ENCODE measurements at regions not wholly inside any gene's neighbourhood (a gene's known extent, or its start where the extent isn't known, plus 50 kb on each side); places are given as distances from the start of the nearest gene placed in this dataset.
"Not testable (repeated sequence)": the region's sequence is repeated elsewhere in the genome, so short reads cannot be mapped to it uniquely, and the experiment has no call there.

DNA sequence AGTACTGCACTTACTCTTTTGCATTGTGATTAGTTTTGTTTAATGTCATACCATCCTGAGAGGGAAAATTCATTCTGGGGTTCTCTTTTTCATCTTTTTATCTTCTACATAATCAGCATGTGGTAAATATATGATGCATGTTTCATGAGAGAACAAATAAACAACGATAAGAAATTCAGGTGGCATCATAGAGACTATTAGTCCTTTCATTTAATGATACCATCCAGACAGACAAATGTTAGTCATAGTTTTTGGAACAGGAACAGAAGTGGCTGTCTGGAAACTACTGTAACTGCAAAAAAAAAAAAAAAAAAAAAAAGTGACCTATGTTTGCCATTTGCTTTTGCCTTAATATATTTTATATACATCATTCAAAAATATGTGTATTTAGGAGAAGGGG lies 761.0 kb downstream of the EPHA4 start:
- no peaks in the 10 kb centered on the region for H3K27me3 ChIP-seq (ENCODE audit: control insufficient read depth, insufficient read depth, low read length)
- whole genome bisulfite sequencing (ENCODE audit: insufficient coverage, insufficient read length): no CpG with 5 or more reads among the region's 1 CpG
- H3K27ac ChIP-seq (ENCODE audit: low read length): no peak overlapping the region
- no peak for DNase-seq (ENCODE audit: low read depth, low spot score)
- no peaks in the 10 kb centered on the region for H3K9me3 ChIP-seq (ENCODE audit: control insufficient read depth, insufficient read depth, low read length)
- H3K4me1 ChIP-seq (ENCODE audit: control insufficient read depth, insufficient read depth, low read length): no peaks in the 10 kb centered on the region
- H3K4me3 ChIP-seq (ENCODE audit: low read length): no peak overlapping the region
- no peaks in the 10 kb centered on the region for H3K36me3 ChIP-seq (ENCODE audit: control insufficient read depth, insufficient read depth, low read length)

DNA sequence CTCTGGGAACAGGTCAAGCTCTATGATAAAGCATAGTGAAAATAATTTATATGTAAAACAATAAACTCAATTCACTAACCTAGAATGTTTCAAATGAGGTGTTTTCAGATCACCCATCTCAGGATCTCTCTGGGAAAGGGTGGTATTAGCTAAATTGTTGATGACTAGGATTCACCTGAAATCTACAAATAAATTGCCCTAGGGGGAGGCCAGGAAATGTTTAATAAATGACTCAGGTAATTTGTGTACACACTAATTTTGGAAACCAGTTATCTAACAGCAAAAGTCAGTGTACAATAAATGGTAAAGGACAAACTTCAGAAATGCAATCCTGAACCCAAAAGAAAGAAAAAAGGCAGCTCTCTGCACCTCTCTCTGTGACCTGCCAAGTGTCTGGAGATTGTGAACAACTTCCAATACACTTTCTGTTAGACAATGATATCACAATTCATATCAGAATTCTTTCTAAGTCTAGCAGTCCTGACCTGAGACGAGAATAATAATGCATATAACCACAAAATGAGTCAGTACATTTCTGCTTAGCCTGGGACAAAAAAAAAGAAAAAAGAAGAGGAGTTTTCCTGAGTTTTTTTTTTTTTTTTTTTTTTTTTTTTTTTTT lies 760.0 kb downstream of the EPHA4 start:
- H3K27me3 ChIP-seq (ENCODE audit: control insufficient read depth, insufficient read depth, low read length): no peaks in the 10 kb centered on the region
- WGBS (ENCODE audit: insufficient coverage, insufficient read length): no CpG with 5 or more reads among the region's 1 CpG
- no peak for DNase-seq (ENCODE audit: low read depth, low spot score)

DNA sequence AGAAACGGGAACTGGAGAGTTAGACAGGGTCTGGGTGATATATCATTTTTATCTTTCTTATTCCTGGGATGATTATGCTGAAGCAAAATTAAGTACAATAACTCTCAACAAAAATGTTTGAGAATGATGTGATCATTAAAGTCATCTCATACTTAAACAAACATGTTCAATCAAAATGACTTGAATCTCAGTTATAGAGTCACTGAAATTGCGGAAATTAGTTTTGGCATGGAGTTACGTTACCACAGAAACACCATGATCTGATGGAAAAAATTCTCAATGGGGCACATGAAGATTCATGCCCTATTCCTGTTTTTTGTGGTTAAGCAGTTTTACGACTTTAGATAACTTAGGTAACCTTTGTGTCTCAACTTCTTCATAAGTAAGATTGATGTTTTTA lies 757.7 kb downstream of the EPHA4 start:
- no peak for DNase-seq (ENCODE audit: low read depth, low spot score)
- no peaks in the 10 kb centered on the region for H3K36me3 ChIP-seq (ENCODE audit: control insufficient read depth, insufficient read depth, low read length)
- WGBS (ENCODE audit: insufficient coverage, insufficient read length): no CpG with 5 or more reads among the region's 4 CpGs

More for the DNA sequence above, 760.0 kb downstream of the EPHA4 start:
- H3K9me3 ChIP-seq (ENCODE audit: control insufficient read depth, insufficient read depth, low read length): no peaks in the 10 kb centered on the region
- H3K4me3 ChIP-seq (ENCODE audit: low read length): no peak overlapping the region
- no peaks in the 10 kb centered on the region for H3K36me3 ChIP-seq (ENCODE audit: control insufficient read depth, insufficient read depth, low read length)
- H3K27ac ChIP-seq (ENCODE audit: low read length): no peak overlapping the region
- H3K4me1 ChIP-seq (ENCODE audit: control insufficient read depth, insufficient read depth, low read length): no peaks in the 10 kb centered on the region

DNA sequence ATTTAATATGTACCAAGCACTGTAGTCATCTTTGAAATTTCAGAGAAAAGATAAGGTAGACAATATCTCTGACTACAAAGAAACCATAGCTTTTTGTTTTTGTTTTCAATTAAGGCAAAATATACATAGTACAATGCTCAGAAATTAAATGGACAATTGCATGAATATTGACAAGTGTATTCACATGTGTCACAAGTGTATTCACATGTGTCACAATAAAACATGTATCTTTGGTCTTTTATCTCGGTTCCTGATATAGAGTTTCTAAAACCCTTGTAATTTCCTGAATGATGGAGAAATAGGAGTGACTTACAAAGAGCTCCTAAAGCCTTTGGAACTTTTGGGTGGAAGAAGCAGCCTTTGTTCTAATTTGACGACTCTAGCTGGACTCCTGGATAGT lies 756.4 kb downstream of the EPHA4 start:
- DNase-seq (ENCODE audit: low read depth, low spot score): no peak
- H3K4me1 ChIP-seq (ENCODE audit: control insufficient read depth, insufficient read depth, low read length): no peaks in the 10 kb centered on the region
- no CpG with 5 or more reads among the region's 2 CpGs for WGBS (ENCODE audit: insufficient coverage, insufficient read length)

More for the DNA sequence above, 757.7 kb downstream of the EPHA4 start:
- no peaks in the 10 kb centered on the region for H3K9me3 ChIP-seq (ENCODE audit: control insufficient read depth, insufficient read depth, low read length)
- no peaks in the 10 kb centered on the region for H3K4me1 ChIP-seq (ENCODE audit: control insufficient read depth, insufficient read depth, low read length)
- no peak overlapping the region for H3K27ac ChIP-seq (ENCODE audit: low read length)
- no peak overlapping the region for H3K4me3 ChIP-seq (ENCODE audit: low read length)
- no peaks in the 10 kb centered on the region for H3K27me3 ChIP-seq (ENCODE audit: control insufficient read depth, insufficient read depth, low read length)

DNA sequence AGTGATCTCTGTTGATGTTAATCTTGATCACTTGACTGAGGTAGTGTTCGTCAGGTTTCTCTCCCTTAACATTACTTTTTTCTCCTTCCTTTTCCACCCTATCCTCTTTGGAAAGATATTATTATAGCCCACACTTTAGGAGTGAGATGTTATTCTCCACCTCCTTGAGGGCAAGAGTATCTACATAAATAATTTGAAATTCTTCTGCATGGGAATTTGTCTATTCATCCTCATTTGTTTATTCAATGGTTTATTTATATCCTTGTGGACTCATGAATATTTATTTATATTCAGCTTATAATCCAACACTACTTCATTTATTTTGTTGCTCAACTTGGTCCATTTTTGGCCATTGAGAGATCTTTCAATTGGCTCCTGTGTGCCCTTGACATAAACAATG lies 750.4 kb downstream of the EPHA4 start:
- Histone ChIP-seq H3K36me3 (ENCODE audit: control insufficient read depth, insufficient read depth, low read length) (no peaks in the 10 kb centered on the region), H3K27me3 (ENCODE audit: control insufficient read depth, insufficient read depth, low read length) (no peaks in the 10 kb centered on the region), H3K4me1 (ENCODE audit: control insufficient read depth, insufficient read depth, low read length) (no peaks in the 10 kb centered on the region), H3K27ac (ENCODE audit: low read length) (no peak overlapping the region), H3K4me3 (ENCODE audit: low read length) (no peak overlapping the region), H3K9me3 (ENCODE audit: control insufficient read depth, insufficient read depth, low read length) (no peaks in the 10 kb centered on the region)
- DNase-seq (ENCODE audit: low read depth, low spot score): no peak
- WGBS (ENCODE audit: insufficient coverage, insufficient read length): no CpG with 5 or more reads among the region's 1 CpG

More for the DNA sequence above, 756.4 kb downstream of the EPHA4 start:
- no peaks in the 10 kb centered on the region for H3K36me3 ChIP-seq (ENCODE audit: control insufficient read depth, insufficient read depth, low read length)
- H3K27ac ChIP-seq (ENCODE audit: low read length): no peak overlapping the region
- H3K4me3 ChIP-seq (ENCODE audit: low read length): no peak overlapping the region
- no peaks in the 10 kb centered on the region for H3K9me3 ChIP-seq (ENCODE audit: control insufficient read depth, insufficient read depth, low read length)
- H3K27me3 ChIP-seq (ENCODE audit: control insufficient read depth, insufficient read depth, low read length): no peaks in the 10 kb centered on the region

- not testable (repeated sequence) for H3K9me3 ChIP-seq (ENCODE audit: control insufficient read depth, insufficient read depth, low read length); H3K4me1 ChIP-seq (ENCODE audit: control insufficient read depth, insufficient read depth, low read length); H3K27ac ChIP-seq (ENCODE audit: low read length); H3K36me3 ChIP-seq (ENCODE audit: control insufficient read depth, insufficient read depth, low read length); H3K27me3 ChIP-seq (ENCODE audit: control insufficient read depth, insufficient read depth, low read length); H3K4me3 ChIP-seq (ENCODE audit: low read length); DNase-seq (ENCODE audit: low read depth, low spot score)
Observed at GRCh38 chr2:220823590-220823989, 748.5 kb downstream of the EPHA4 start.

GRCh38 chr2:220833446-220833845 lies 738.7 kb downstream of the EPHA4 start:
- Histone ChIP-seq H3K4me1 (ENCODE audit: control insufficient read depth, insufficient read depth, low read length) (no peaks in the 10 kb centered on the region), H3K36me3 (ENCODE audit: control insufficient read depth, insufficient read depth, low read length) (no peaks in the 10 kb centered on the region), H3K4me3 (ENCODE audit: low read length) (no peak overlapping the region), H3K27me3 (ENCODE audit: control insufficient read depth, insufficient read depth, low read length) (no peaks in the 10 kb centered on the region), H3K9me3 (ENCODE audit: control insufficient read depth, insufficient read depth, low read length) (no peaks in the 10 kb centered on the region), H3K27ac (ENCODE audit: low read length) (no peak overlapping the region)
- WGBS (ENCODE audit: insufficient coverage, insufficient read length): no CpG with 5 or more reads among the region's 1 CpG
- DNase-seq (ENCODE audit: low read depth, low spot score): no peak

DNA sequence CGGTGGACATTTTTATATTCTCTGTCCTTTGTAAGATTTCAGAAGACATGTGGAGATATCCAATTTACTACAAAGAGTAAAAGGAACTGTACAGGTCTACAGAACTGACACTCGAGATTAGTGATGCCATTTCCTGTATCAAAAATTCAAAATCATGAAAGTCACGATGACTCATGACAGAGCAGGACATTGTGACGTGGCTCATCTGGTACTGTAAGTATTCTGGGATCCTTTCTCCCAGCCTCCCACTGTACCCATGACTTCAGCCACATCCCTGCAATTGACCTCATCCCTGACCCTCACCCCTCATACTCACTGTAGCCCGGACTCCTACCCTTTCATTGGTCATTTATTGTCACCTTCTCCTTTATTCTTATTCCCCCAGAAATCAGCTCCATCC lies 736.5 kb downstream of the EPHA4 start:
- no peaks in the 10 kb centered on the region for H3K9me3 ChIP-seq (ENCODE audit: control insufficient read depth, insufficient read depth, low read length)
- no peak overlapping the region for H3K27ac ChIP-seq (ENCODE audit: low read length)
- no peaks in the 10 kb centered on the region for H3K4me1 ChIP-seq (ENCODE audit: control insufficient read depth, insufficient read depth, low read length)
- no peaks in the 10 kb centered on the region for H3K36me3 ChIP-seq (ENCODE audit: control insufficient read depth, insufficient read depth, low read length)
- no peak overlapping the region for H3K4me3 ChIP-seq (ENCODE audit: low read length)
- no CpG with 5 or more reads among the region's 5 CpGs for WGBS (ENCODE audit: insufficient coverage, insufficient read length)
- DNase-seq (ENCODE audit: low read depth, low spot score): no peak
- H3K27me3 ChIP-seq (ENCODE audit: control insufficient read depth, insufficient read depth, low read length): no peaks in the 10 kb centered on the region

- DNase-seq (ENCODE audit: low read depth, low spot score): no peak
- no peak overlapping the region for H3K4me3 ChIP-seq (ENCODE audit: low read length)
- WGBS (ENCODE audit: insufficient coverage, insufficient read length): no CpG with 5 or more reads among the region's 2 CpGs
- no peaks in the 10 kb centered on the region for H3K9me3 ChIP-seq (ENCODE audit: control insufficient read depth, insufficient read depth, low read length)
- H3K4me1 ChIP-seq (ENCODE audit: control insufficient read depth, insufficient read depth, low read length): no peaks in the 10 kb centered on the region
- no peak overlapping the region for H3K27ac ChIP-seq (ENCODE audit: low read length)
- H3K36me3 ChIP-seq (ENCODE audit: control insufficient read depth, insufficient read depth, low read length): no peaks in the 10 kb centered on the region
- no peaks in the 10 kb centered on the region for H3K27me3 ChIP-seq (ENCODE audit: control insufficient read depth, insufficient read depth, low read length)
Observed at GRCh38 chr2:220837226-220837625, 734.9 kb downstream of the EPHA4 start.

DNA sequence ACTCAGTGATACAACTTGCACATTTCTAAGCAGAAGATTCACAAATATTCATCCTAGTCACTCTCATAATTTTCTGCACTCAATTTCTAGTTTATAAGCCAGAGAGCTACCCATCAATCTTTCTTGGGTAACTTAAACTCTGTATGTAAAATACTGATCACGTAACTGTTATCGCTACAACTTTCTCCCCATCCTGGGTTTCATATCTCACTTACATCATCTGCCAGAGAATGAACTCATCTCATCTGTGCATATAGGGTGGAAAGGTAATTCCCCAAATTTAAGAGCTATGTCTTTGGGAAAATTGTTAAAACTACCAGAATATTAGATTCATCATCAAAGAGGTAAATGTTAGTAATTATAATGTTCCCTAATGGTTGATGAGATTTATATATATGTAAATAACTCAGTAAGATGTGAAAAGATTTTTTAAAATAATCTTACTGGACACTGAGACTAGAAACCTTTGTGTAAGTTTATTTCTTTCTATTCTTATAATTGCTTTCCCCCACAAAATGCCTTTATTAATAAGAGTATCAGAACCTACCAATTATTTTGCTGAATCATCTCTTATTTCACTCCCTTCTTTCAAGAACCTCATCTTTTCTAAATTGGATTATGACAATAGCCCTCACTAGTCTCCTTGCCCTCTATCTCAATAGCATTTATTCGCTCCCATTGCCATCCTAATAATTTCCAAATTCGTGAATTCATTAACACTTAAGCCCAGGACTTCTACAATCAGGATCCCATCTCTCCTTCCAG lies 729.0 kb downstream of the EPHA4 start:
- Histone ChIP-seq H3K27me3 (ENCODE audit: control insufficient read depth, insufficient read depth, low read length) (no peaks in the 10 kb centered on the region), H3K36me3 (ENCODE audit: control insufficient read depth, insufficient read depth, low read length) (no peaks in the 10 kb centered on the region), H3K4me3 (ENCODE audit: low read length) (no peak overlapping the region), H3K27ac (ENCODE audit: low read length) (no peak overlapping the region), H3K9me3 (ENCODE audit: control insufficient read depth, insufficient read depth, low read length) (no peaks in the 10 kb centered on the region), H3K4me1 (ENCODE audit: control insufficient read depth, insufficient read depth, low read length) (no peaks in the 10 kb centered on the region)
- WGBS (ENCODE audit: insufficient coverage, insufficient read length): no CpG with 5 or more reads among the region's 4 CpGs
- DNase-seq (ENCODE audit: low read depth, low spot score): no peak

GRCh38 chr2:220845766-220846273 lies 726.3 kb downstream of the EPHA4 start:
- H3K4me3 ChIP-seq (ENCODE audit: low read length): no peak overlapping the region
- no peak for DNase-seq (ENCODE audit: low read depth, low spot score)
- H3K27me3 ChIP-seq (ENCODE audit: control insufficient read depth, insufficient read depth, low read length): no peaks in the 10 kb centered on the region
- no peaks in the 10 kb centered on the region for H3K9me3 ChIP-seq (ENCODE audit: control insufficient read depth, insufficient read depth, low read length)
- H3K4me1 ChIP-seq (ENCODE audit: control insufficient read depth, insufficient read depth, low read length): no peaks in the 10 kb centered on the region
- H3K27ac ChIP-seq (ENCODE audit: low read length): no peak overlapping the region
- H3K36me3 ChIP-seq (ENCODE audit: control insufficient read depth, insufficient read depth, low read length): no peaks in the 10 kb centered on the region
- no CpG with 5 or more reads among the region's 1 CpG for WGBS (ENCODE audit: insufficient coverage, insufficient read length)
